ENCODE measurements at regions not wholly inside any gene's neighbourhood (a gene's known extent, or its start where the extent isn't known, plus 50 kb on each side); places are given as distances from the start of the nearest gene placed in this dataset.
"Not testable (repeated sequence)": the region's sequence is repeated elsewhere in the genome, so short reads cannot be mapped to it uniquely, and the experiment has no call there.

GRCh38 chr2:234565201-234565600 is 68.3 kb upstream of the ARL4C start:
- no peak for DNase-seq (ENCODE audit: low spot score)

- DNase-seq (ENCODE audit: low spot score): peak; percentile 40
Observed at GRCh38 chr2:234564699-234565098, 67.8 kb upstream of the ARL4C start.

GRCh38 chr2:234559609-234560008 is 62.7 kb upstream of the ARL4C start:
- DNase-seq (ENCODE audit: low spot score): no peak

GRCh38 chr2:234558642-234559041 is 61.8 kb upstream of the ARL4C start:
- DNase-seq (ENCODE audit: low spot score): no peak

DNA sequence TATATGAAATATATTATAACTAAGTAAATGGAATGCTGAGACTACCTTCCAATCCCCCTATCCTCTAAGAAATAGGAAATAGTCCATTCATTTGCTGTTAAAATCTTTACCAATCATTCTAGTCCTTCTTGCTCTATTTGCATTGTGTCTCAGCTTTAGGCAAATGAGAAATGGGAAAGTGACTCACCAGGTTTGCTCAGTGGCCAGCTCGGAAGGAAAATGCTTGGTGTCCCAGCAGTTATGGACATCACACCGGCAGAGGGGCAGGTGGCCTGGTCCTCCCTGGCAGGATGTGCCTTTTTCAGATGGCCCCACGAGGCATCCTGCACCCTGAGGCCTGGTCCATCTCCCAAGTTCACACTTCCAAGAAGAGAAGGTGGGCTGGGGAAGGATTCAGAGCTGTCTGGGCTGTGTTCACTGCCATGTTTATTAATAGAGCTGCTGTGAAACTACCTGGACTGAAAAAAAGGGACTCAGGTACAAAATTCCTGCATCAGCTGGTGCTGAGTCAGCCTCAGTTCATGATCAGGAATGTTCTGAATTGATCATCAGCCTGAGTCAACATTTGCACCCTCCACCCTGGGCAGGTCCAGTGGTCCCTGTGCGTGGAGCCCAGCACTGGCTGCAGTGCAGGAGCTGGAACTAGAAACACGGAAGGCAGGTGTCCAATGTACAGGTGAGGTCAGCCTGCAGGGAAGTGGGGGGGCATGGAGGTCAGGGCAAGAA is 60.1 kb upstream of the ARL4C start:
- peak; percentile 47 for DNase-seq (ENCODE audit: low spot score)

- peak; percentile 61 for DNase-seq (ENCODE audit: low spot score)
Observed at GRCh38 chr2:234555616-234556249, 58.9 kb upstream of the ARL4C start.

DNA sequence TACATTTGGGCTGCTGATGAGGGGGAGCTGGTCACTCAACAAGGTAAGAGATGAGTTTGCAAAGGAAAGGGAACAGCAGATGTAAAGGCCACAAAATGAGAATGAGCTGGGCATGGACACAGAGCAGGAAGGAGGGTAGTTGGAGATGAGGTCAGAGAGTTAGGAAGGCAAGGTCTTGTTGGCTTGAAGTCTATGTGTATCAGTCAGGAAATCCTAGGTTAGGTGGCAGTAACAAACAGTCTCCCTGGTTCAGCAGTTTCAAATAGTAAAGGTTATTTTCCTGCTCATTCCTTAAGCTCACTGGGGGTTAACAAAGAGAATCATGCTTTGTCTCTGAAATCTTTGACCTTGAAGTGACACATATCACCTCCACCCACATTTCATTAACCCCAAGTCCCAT is 58.3 kb upstream of the ARL4C start:
- DNase-seq (ENCODE audit: low spot score): no peak

DNA sequence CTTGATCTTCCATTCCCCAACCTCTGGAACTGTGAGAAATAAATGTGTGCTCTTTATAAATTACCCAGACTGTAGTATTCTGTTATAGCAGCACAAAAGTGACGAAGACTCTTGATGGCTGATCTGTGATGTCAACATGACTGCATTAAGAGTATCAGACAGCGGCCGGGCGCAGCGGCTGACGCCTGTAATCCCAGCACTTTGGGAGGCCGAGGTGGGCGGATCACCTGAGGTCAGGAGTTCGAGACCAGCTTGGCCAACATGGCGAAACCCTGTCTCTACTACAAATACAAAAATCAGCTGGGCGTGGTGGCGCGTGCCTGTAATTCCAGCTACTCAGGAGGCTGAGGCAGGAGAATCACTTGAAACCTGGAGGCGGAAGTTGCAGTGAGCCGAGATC is 56.3 kb upstream of the ARL4C start:
- not testable (repeated sequence) for DNase-seq (ENCODE audit: low spot score)

DNA sequence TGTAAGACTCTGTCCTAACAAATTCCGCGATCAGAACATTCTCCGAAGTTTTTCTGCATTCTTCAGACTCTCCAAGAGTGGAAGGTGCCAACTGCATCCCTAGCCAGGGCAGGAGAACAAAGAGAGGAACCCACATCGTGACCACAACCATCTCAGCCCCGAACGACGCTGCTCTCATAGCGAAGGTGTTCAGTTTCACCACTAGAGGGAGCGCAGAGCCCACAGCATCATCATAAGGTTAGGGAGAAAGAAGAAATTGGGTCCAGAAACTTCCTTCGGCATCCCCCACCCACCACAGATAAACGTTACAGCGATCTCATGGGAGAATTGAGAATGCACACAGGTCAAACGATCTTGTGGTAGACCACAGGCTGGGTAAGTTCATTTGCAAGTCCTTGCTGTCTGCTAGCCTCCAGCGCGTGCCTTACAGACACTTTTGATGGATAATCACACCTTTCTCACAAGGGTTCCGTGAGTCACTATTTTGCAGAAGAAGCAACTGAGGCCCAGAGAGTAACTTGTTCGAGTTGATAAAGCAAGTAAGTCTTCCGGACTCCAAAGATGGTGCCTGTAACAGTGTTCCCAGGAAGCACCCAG is 53.7 kb upstream of the ARL4C start:
- peak; percentile 93 for DNase-seq (ENCODE audit: low spot score)

DNA sequence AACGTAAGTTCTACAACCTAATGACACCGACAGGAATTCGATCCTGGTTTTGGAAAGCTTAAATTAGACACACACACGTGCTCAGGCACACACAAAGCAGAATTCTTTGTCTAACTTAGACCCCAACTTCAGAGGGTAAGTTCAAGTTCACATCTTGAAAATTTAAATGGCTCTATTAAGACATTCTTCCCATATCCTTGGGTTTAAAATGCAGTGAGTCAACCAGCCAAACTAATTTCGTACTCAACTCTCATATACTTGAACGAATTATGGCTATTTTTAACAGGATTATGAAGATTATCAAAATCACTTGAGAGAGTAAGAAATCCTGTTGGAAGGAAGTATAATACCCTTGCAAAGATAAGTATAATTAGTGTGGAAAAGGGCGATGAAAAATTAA is 53.2 kb upstream of the ARL4C start:
- no peak for DNase-seq (ENCODE audit: low spot score)

GRCh38 chr2:234548695-234549420 is 52.0 kb upstream of the ARL4C start:
- peak; percentile 14 for DNase-seq (ENCODE audit: low spot score)

DNA sequence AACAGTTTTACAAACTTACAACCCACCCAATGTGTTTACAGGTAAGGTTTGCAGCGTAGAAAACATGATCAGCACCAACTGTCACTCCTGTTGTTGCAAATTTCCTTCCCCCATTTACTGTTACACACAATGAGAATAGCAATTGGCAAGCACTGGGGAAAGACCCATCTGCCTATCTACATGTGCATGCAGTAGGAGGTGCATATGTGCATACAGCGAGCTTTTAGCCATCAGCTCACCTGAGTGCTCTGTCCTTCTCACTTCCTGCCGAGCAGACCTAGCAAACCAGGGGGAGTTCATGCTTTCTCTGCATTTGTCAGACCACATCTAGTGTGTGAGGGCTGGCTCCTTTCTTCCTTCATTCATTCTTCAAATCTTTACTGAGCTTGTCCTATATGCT is 49.9 kb upstream of the ARL4C start:
- no peak for DNase-seq (ENCODE audit: low spot score)

Measured in A172 (cell line).